ENCODE measurements at regions not wholly inside any gene's neighbourhood (a gene's known extent, or its start where the extent isn't known, plus 50 kb on each side); places are given as distances from the start of the nearest gene placed in this dataset.

- H3K27ac ChIP-seq, result no peak overlapping the region
- TF ChIP-seq CTCF (conservative IDR thresholded peaks at IDR 0.05), result no peak
These were observed 230.3 kb upstream of the PCDH18 start for GRCh38 chr4:137762591-137762990.

DNA sequence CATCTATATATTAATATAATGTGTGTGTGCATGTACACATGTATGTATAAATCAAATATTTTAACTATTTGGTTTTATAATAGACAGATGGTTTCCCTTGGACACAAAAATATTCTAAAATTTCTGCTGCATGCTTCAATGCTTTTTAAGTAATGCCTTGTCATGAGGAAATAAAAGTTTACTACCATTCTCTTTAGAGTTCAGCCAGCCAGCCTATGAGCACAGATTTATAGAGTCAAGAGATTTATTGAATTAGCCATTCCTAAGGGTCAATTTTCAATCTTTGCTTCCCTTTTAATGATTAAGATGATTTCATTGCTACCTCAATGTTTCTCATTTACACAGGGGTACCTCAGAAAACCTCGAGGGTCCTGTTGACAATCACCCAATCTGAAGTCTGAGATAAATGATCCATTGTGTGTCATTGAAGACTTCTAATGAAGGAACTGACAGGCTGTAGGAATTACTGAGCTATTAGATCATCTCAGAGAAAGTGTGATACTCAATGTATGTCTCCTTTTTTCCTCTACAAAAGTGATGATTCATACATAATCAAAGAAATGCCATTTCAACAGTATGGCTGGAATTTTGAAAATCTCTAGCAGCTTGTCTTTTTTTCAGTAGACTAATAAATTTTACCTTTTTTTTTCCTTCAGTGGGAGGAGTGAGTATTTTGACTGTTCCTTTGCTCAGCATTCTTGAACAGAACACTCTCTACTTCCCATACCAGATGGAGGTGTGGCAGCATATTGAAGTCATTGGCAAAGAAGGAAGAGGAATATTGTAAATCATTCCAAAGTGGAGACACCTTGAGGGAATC, 222.6 kb upstream of the PCDH18 start:
- H3K27ac ChIP-seq, result no peak overlapping the region
- TF ChIP-seq CTCF (conservative IDR thresholded peaks at IDR 0.05), result no peak

- no peak for TF ChIP-seq CTCF (conservative IDR thresholded peaks at IDR 0.05)
- no peak overlapping the region for H3K27ac ChIP-seq
These were observed 217.2 kb upstream of the PCDH18 start for GRCh38 chr4:137749466-137749865.

DNA sequence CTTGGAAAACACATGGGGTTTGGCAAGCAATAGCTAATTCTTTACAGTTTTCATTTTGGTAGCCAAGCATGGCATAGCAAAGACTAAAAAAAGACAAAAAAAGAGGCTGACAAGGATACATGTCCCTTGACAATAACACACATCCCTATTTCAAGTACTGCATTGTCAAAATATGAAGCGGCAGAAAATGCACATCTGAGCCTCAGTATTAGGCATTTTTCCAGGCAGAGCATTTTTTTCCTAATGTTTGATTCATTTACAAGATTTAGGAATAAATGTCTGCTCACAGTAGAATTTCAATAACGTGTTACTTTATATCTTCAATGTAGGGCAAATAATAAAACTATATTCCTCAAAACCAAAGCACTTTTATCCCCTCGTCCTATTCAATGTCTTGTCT, 216.3 kb upstream of the PCDH18 start:
- H3K27ac ChIP-seq, result no peak overlapping the region
- no peak for TF ChIP-seq CTCF (conservative IDR thresholded peaks at IDR 0.05)

DNA sequence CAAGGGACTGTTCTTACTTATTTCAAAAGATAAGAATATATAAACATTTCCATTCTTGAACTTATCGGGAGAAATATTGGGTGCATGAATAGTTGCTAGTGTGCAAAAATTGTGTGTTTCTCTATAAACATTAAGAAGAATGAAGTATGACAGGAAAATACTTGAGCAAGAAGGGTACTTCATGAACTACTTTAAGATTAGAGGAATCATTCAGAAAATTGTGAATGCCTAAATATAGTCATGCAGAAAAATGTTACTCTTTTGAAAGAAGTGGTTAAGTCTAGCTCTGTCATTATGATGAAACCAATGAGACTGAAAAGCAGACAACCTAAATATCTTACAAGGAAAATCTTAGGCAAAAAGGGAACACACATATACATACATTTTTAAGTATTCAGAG, 207.8 kb upstream of the PCDH18 start:
- TF ChIP-seq CTCF (conservative IDR thresholded peaks at IDR 0.05), result no peak

GRCh38 chr4:137739391-137739790, 207.1 kb upstream of the PCDH18 start:
- TF ChIP-seq CTCF (conservative IDR thresholded peaks at IDR 0.05), result no peak
- H3K27ac ChIP-seq, result no peak overlapping the region

More for the DNA sequence above, 207.8 kb upstream of the PCDH18 start:
- H3K27ac ChIP-seq, result no peak overlapping the region

DNA sequence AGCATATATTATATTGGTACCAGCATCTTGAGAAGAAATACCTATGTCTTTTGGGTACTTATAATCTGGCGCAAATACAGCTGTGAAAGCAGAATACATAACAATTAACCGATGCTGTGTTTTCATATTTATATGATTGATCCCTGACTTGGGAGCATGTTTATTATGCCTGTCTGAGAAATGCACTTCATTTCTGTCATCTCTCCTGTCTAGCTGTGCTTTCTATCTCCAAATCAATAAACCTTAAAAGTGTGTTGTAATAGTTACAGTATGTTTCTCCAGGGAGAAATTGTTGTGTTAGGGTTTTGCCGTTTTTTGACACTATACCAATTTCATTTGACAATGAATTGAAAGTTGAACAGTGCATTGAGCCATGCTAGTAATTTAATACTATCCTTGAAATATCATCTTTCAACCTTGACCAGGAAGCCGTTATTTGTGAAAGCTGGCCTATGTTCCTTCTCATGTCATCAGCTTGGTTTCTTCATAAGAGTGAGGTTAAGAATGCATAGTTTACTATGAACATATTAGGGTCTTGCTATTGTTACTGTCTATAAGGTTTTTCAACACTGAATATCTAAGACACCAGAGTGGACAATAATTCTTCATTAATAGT, 206.2 kb upstream of the PCDH18 start:
- TF ChIP-seq CTCF (conservative IDR thresholded peaks at IDR 0.05), result no peak
- H3K27ac ChIP-seq, result no peak overlapping the region
